ENCODE measurements at regions not wholly inside any gene's neighbourhood (a gene's known extent, or its start where the extent isn't known, plus 50 kb on each side); places are given as distances from the start of the nearest gene placed in this dataset.

- TF ChIP-seq CTCF (IDR thresholded peaks at IDR 0.05): no peak
Measured at GRCh38 chr5:27381686-27382085, 343.3 kb upstream of the CDH9 start.

GRCh38 chr5:27377626-27378025 lies 339.2 kb upstream of the CDH9 start:
- DNase-seq (ENCODE audit: low spot score) (no peak), ATAC-seq (ENCODE audit: insufficient number of reproducible peaks, low FRiP score, low read depth) (no peak)
- Histone ChIP-seq H3K4me1 (ENCODE audit: control insufficient read depth in 1 of 2, low read depth in 2 of 2) (no peaks in the 10 kb centered on the region), H3K27me3 (replicated peaks; ENCODE audit: insufficient read depth) (no peaks in the 10 kb centered on the region), H3K9me3 (no peaks in the 10 kb centered on the region), H3K4me3 (no peak overlapping the region), H3K27ac (no peak overlapping the region), H3K36me3 (no peaks in the 10 kb centered on the region)
- no peak for TF ChIP-seq CTCF (IDR thresholded peaks at IDR 0.05)

More at GRCh38 chr5:27381686-27382085, 343.3 kb upstream of the CDH9 start:
- no peak overlapping the region for H3K27ac ChIP-seq
- no peaks in the 10 kb centered on the region for H3K36me3 ChIP-seq
- H3K4me3 ChIP-seq: no peak overlapping the region
- no peak for ATAC-seq (ENCODE audit: insufficient number of reproducible peaks, low FRiP score, low read depth)
- no peaks in the 10 kb centered on the region for H3K9me3 ChIP-seq
- H3K27me3 ChIP-seq (replicated peaks; ENCODE audit: insufficient read depth): no peaks in the 10 kb centered on the region
- no peaks in the 10 kb centered on the region for H3K4me1 ChIP-seq (ENCODE audit: control insufficient read depth in 1 of 2, low read depth in 2 of 2)
- no peak for DNase-seq (ENCODE audit: low spot score)

GRCh38 chr5:27353970-27354369 lies 315.6 kb upstream of the CDH9 start:
- H3K9me3 ChIP-seq: no peaks in the 10 kb centered on the region
- no peaks in the 10 kb centered on the region for H3K4me1 ChIP-seq (ENCODE audit: control insufficient read depth in 1 of 2, low read depth in 2 of 2)
- H3K27me3 ChIP-seq (replicated peaks; ENCODE audit: insufficient read depth): no peaks in the 10 kb centered on the region
- no peak for DNase-seq (ENCODE audit: low spot score)
- no peak for TF ChIP-seq CTCF (IDR thresholded peaks at IDR 0.05)
- ATAC-seq (ENCODE audit: insufficient number of reproducible peaks, low FRiP score, low read depth): no peak
- no peaks in the 10 kb centered on the region for H3K36me3 ChIP-seq
- H3K4me3 ChIP-seq: no peak overlapping the region
- H3K27ac ChIP-seq: no peak overlapping the region

GRCh38 chr5:27353540-27353939 lies 315.2 kb upstream of the CDH9 start:
- DNase-seq (ENCODE audit: low spot score): no peak
- Histone ChIP-seq H3K27ac (no peak overlapping the region), H3K27me3 (replicated peaks; ENCODE audit: insufficient read depth) (no peaks in the 10 kb centered on the region), H3K9me3 (no peaks in the 10 kb centered on the region), H3K36me3 (no peaks in the 10 kb centered on the region), H3K4me1 (ENCODE audit: control insufficient read depth in 1 of 2, low read depth in 2 of 2) (no peaks in the 10 kb centered on the region), H3K4me3 (no peak overlapping the region)
- no peak for TF ChIP-seq CTCF (IDR thresholded peaks at IDR 0.05)
- ATAC-seq (ENCODE audit: insufficient number of reproducible peaks, low FRiP score, low read depth): no peak

- H3K4me3 ChIP-seq: no peak overlapping the region
- no peaks in the 10 kb centered on the region for H3K9me3 ChIP-seq
- no peak for TF ChIP-seq CTCF (IDR thresholded peaks at IDR 0.05)
- no peak overlapping the region for H3K27ac ChIP-seq
- H3K27me3 ChIP-seq (replicated peaks; ENCODE audit: insufficient read depth): no peaks in the 10 kb centered on the region
- ATAC-seq (ENCODE audit: insufficient number of reproducible peaks, low FRiP score, low read depth) (no peak), DNase-seq (ENCODE audit: low spot score) (no peak)
- H3K36me3 ChIP-seq: no peaks in the 10 kb centered on the region
- H3K4me1 ChIP-seq (ENCODE audit: control insufficient read depth in 1 of 2, low read depth in 2 of 2): no peaks in the 10 kb centered on the region
Measured at GRCh38 chr5:27341342-27341741, 303.0 kb upstream of the CDH9 start.
